ENCODE measurements at regions not wholly inside any gene's neighbourhood (a gene's known extent, or its start where the extent isn't known, plus 50 kb on each side); places are given as distances from the start of the nearest gene placed in this dataset.

- FAIRE-seq (no peak), ATAC-seq (peak; percentile 76), DNase-seq (ENCODE audit: low read depth, low spot score) (no peak)
- Histone ChIP-seq H4K20me1 (ENCODE audit: control insufficient read depth, insufficient read depth) (no peaks in the 10 kb centered on the region), H3K27ac (ENCODE audit: control insufficient read depth, insufficient read depth) (no peak overlapping the region), H3K79me2 (ENCODE audit: control insufficient read depth, insufficient read depth, low read length) (no peaks in the 10 kb centered on the region), H3K4me1 (ENCODE audit: control insufficient read depth, insufficient read depth, low read length) (no peaks in the 10 kb centered on the region), H3K9ac (ENCODE audit: control insufficient read depth, insufficient read depth, low read length) (no peak overlapping the region), H2AFZ (ENCODE audit: control insufficient read depth, low read depth, low read length) (no peak overlapping the region), H3K9me3 (replicated peaks; ENCODE audit: control insufficient read depth, insufficient read depth, low read length) (no peaks in the 10 kb centered on the region; the same call in 2 of the 3 replicates), H3K4me2 (ENCODE audit: control insufficient read depth, insufficient read depth) (no peak overlapping the region), H3K4me3 (no peak overlapping the region), H3K36me3 (ENCODE audit: control insufficient read depth in 2 of 2, insufficient read depth in 2 of 2, low read length in 1 of 2) (no peaks in the 10 kb centered on the region), H3K27me3 (replicated peaks in 1 of 2; ENCODE audit: control insufficient read depth in 2 of 2, insufficient read depth in 2 of 2, low read length in 1 of 2) (no peaks in the 10 kb centered on the region)
- ChIA-PET SMC1A (ENCODE audit: uncharacterized antibody, unreplicated experiment) (no interaction called here), POLR2A (no interaction called here), CTCF (no interaction called here), RAD21 (ENCODE audit: unreplicated experiment) (no interaction called here)
- BruUV-seq (replicated peaks): no TSS peak
- intact Hi-C loops (cut with micrococcal nuclease; ENCODE audit: unreplicated experiment) (loop anchor here (10.0 kb wide), 2 partner anchors 302 to 988 kb away; no protein-coding TSS in a partner anchor), in situ Hi-C loops (cut with MboI) (no loop called here)
- peak in 2 of 3 experiments; percentile 30 to 34; a peak in 1 of 6 replicates for TF ChIP-seq CTCF (IDR thresholded peaks at IDR 0.05 in 2 of 3, conservative IDR thresholded peaks at IDR 0.05 in 1 of 3; ENCODE audit: control insufficient read depth in 2 of 3, extremely low read depth in 1 of 3, insufficient read depth in 1 of 3, low read depth in 3 of 3, low read length in 3 of 3)
- no peak for TF ChIP-seq SUPT20H (IDR thresholded peaks at IDR 0.05; ENCODE audit: borderline replicate concordance, control insufficient read depth, low read depth, low read length)
- 57% methylated on average over 5 of the region's 5 CpGs for WGBS (ENCODE audit: insufficient coverage, insufficient replicate concordance, low lambda C conversion rate, missing lambda C conversion rate)
Observed at GRCh38 chr10:46223064-46223480, 63.7 kb upstream of the ANTXRL start.

GRCh38 chr10:46223626-46224413, 63.0 kb upstream of the ANTXRL start:
- Histone ChIP-seq H3K9ac (ENCODE audit: control insufficient read depth, insufficient read depth, low read length) (no peak overlapping the region), H3K9me3 (replicated peaks; ENCODE audit: control insufficient read depth, insufficient read depth, low read length) (no peaks in the 10 kb centered on the region; the same call in 2 of the 3 replicates), H3K79me2 (ENCODE audit: control insufficient read depth, insufficient read depth, low read length) (no peaks in the 10 kb centered on the region), H3K4me1 (ENCODE audit: control insufficient read depth, insufficient read depth, low read length) (no peaks in the 10 kb centered on the region), H3K27ac (ENCODE audit: control insufficient read depth, insufficient read depth) (no peak overlapping the region), H4K20me1 (ENCODE audit: control insufficient read depth, insufficient read depth) (no peaks in the 10 kb centered on the region), H3K27me3 (replicated peaks in 1 of 2; ENCODE audit: control insufficient read depth in 2 of 2, insufficient read depth in 2 of 2, low read length in 1 of 2) (no peaks in the 10 kb centered on the region), H3K4me2 (ENCODE audit: control insufficient read depth, insufficient read depth) (no peak overlapping the region), H3K36me3 (ENCODE audit: control insufficient read depth in 2 of 2, insufficient read depth in 2 of 2, low read length in 1 of 2) (no peaks in the 10 kb centered on the region), H2AFZ (ENCODE audit: control insufficient read depth, low read depth, low read length) (no peak overlapping the region), H3K4me3 (no peak overlapping the region)
- FAIRE-seq (no peak), DNase-seq (ENCODE audit: low read depth, low spot score) (no peak), ATAC-seq (no peak)
- CTCF ChIA-PET: no interaction called here
- WGBS (ENCODE audit: insufficient coverage, insufficient replicate concordance, low lambda C conversion rate, missing lambda C conversion rate): 71% methylated on average over 10 of the region's 10 CpGs
- BruUV-seq (replicated peaks): no TSS peak
- SMC1A ChIA-PET (ENCODE audit: uncharacterized antibody, unreplicated experiment): no interaction called here
- RAD21 ChIA-PET (ENCODE audit: unreplicated experiment): no interaction called here
- intact Hi-C loops (cut with micrococcal nuclease; ENCODE audit: unreplicated experiment) (loop anchor here (10.0 kb wide), 2 partner anchors 301 to 989 kb away; no protein-coding TSS in a partner anchor), in situ Hi-C loops (cut with MboI) (no loop called here)
- POLR2A ChIA-PET: no interaction called here
- TF ChIP-seq ATF2 (IDR thresholded peaks at IDR 0.05; ENCODE audit: low read length): no peak
- no peak for TF ChIP-seq PML (IDR thresholded peaks at IDR 0.05; ENCODE audit: low read length)
- TF ChIP-seq SMC3 (IDR thresholded peaks at IDR 0.05; ENCODE audit: borderline replicate concordance, low read length): no peak
- TF ChIP-seq GATAD2B (conservative IDR thresholded peaks at IDR 0.05; ENCODE audit: low read depth): no peak
- TF ChIP-seq CEBPZ (IDR thresholded peaks at IDR 0.05; ENCODE audit: low read depth, low read length): no peak
- TF ChIP-seq E2F4 (IDR thresholded peaks at IDR 0.05; ENCODE audit: low read depth, low read length): no peak
